ENCODE measurements at regions not wholly inside any gene's neighbourhood (a gene's known extent, or its start where the extent isn't known, plus 50 kb on each side); places are given as distances from the start of the nearest gene placed in this dataset.

GRCh38 chr1:234683127-234683860, 73.3 kb upstream of the IRF2BP2 start:
- Mint-ChIP-seq H3K27me3 (ENCODE audit: low read depth in 2 of 2) (no peaks in the 10 kb centered on the region), H3K27ac (no peak overlapping the region), H3K36me3 (peaks cover 9% of the 10 kb centered on the region), H3K9me3 (peaks cover 2% of the 10 kb centered on the region in 2 donors), H3K4me1 (no peaks in the 10 kb centered on the region), H3K4me3 (no peak overlapping the region)
- H3K27me3 ChIP-seq (ENCODE audit: control insufficient read depth, insufficient read depth, low read length): no peaks in the 10 kb centered on the region
- no peak for DNase-seq
- intact Hi-C loops (cut with micrococcal nuclease): no loop called here
- no peak for ATAC-seq
- no peak overlapping the region for H3K4me3 ChIP-seq (ENCODE audit: low read length)
- H3K9me3 ChIP-seq (ENCODE audit: control insufficient read depth, insufficient read depth, low read length): no peaks in the 10 kb centered on the region
- H3K27ac ChIP-seq (ENCODE audit: low read length): no peak overlapping the region
- TF ChIP-seq CTCF (IDR thresholded peaks at IDR 0.05): no peak
- H3K36me3 ChIP-seq (ENCODE audit: control insufficient read depth, insufficient read depth, low read length): no peaks in the 10 kb centered on the region
- no peaks in the 10 kb centered on the region for H3K4me1 ChIP-seq (ENCODE audit: control insufficient read depth, insufficient read depth, low read length)
- 90% methylated on average over 1 of the region's 2 CpGs for WGBS (ENCODE audit: insufficient coverage)

GRCh38 chr1:234681990-234682389, 72.0 kb upstream of the IRF2BP2 start:
- Histone ChIP-seq H3K27ac (ENCODE audit: low read length) (no peak overlapping the region), H3K9me3 (ENCODE audit: control insufficient read depth, insufficient read depth, low read length) (no peaks in the 10 kb centered on the region), H3K27me3 (ENCODE audit: control insufficient read depth, insufficient read depth, low read length) (no peaks in the 10 kb centered on the region), H3K36me3 (ENCODE audit: control insufficient read depth, insufficient read depth, low read length) (no peaks in the 10 kb centered on the region), H3K4me3 (ENCODE audit: low read length) (no peak overlapping the region), H3K4me1 (ENCODE audit: control insufficient read depth, insufficient read depth, low read length) (no peaks in the 10 kb centered on the region)
- ATAC-seq (no peak), DNase-seq (no peak)
- Mint-ChIP-seq H3K9me3 (peaks cover 2% of the 10 kb centered on the region in 2 donors), H3K27me3 (ENCODE audit: low read depth in 2 of 2) (no peaks in the 10 kb centered on the region), H3K4me3 (no peak overlapping the region), H3K36me3 (peaks cover 9% of the 10 kb centered on the region), H3K27ac (no peak overlapping the region), H3K4me1 (no peaks in the 10 kb centered on the region)
- TF ChIP-seq CTCF (IDR thresholded peaks at IDR 0.05): no peak
- WGBS (ENCODE audit: insufficient coverage): 90% methylated on average over 2 of the region's 2 CpGs
- intact Hi-C loops (cut with micrococcal nuclease): no loop called here

- no peak for DNase-seq
- WGBS (ENCODE audit: insufficient coverage): 88% methylated on average over 3 of the region's 3 CpGs
Measured at GRCh38 chr1:234681065-234681464, 71.1 kb upstream of the IRF2BP2 start.

More at GRCh38 chr1:234681065-234681464, 71.1 kb upstream of the IRF2BP2 start:
- H3K4me1 ChIP-seq (ENCODE audit: control insufficient read depth, insufficient read depth, low read length): peaks cover 4% of the 10 kb centered on the region
- Mint-ChIP-seq H3K27me3 (ENCODE audit: low read depth in 2 of 2) (no peaks in the 10 kb centered on the region), H3K36me3 (peaks cover 9% of the 10 kb centered on the region), H3K9me3 (peaks cover 2% of the 10 kb centered on the region in 2 donors), H3K4me1 (peaks cover 4 to 6% of the 10 kb centered on the region in 2 donors), H3K27ac (no peak overlapping the region), H3K4me3 (no peak overlapping the region)
- H3K27me3 ChIP-seq (ENCODE audit: control insufficient read depth, insufficient read depth, low read length): no peaks in the 10 kb centered on the region
- intact Hi-C loops (cut with micrococcal nuclease): no loop called here
- peak in 2 of 3 donors; percentile 42 to 63 for ATAC-seq
- no peaks in the 10 kb centered on the region for H3K9me3 ChIP-seq (ENCODE audit: control insufficient read depth, insufficient read depth, low read length)
- no peak for TF ChIP-seq CTCF (IDR thresholded peaks at IDR 0.05)
- no peak overlapping the region for H3K4me3 ChIP-seq (ENCODE audit: low read length)
- no peak overlapping the region for H3K27ac ChIP-seq (ENCODE audit: low read length)
- no peaks in the 10 kb centered on the region for H3K36me3 ChIP-seq (ENCODE audit: control insufficient read depth, insufficient read depth, low read length)
